Erythroblast (primary cell): ENCODE measurements at regions not wholly inside any gene's neighbourhood (a gene's known extent, or its start where the extent isn't known, plus 50 kb on each side); places are given as distances from the start of the nearest gene placed in this dataset.

Source experiments
- GATA1 ChIP-seq: IDR thresholded peaks from 2 replicates; pipeline ENCODE4 v1.6.1; 2011; ENCODE audit warnings: low read depth, mild to moderate bottlenecking, control low read depth, low read length, moderate library complexity
- POLR2A ChIP-seq: IDR thresholded peaks from 2 replicates; pipeline ENCODE4 v1.6.1; 2011; ENCODE audit warnings: mild to moderate bottlenecking, low read length

- TF ChIP-seq POLR2A (no peak), GATA1 (no peak)
Observed at GRCh38 chr4:12186526-12186925, 757.8 kb upstream of the HS3ST1 start.
